ENCODE measurements at regions not wholly inside any gene's neighbourhood (a gene's known extent, or its start where the extent isn't known, plus 50 kb on each side); places are given as distances from the start of the nearest gene placed in this dataset.

GRCh38 chr15:53247041-53247708 is 457.0 kb upstream of the ONECUT1 start:
- Histone ChIP-seq H3K4me3 (ENCODE audit: insufficient read depth, low read length, poor library complexity, severe bottlenecking) (no peak overlapping the region), H3K36me3 (ENCODE audit: low read length) (no peaks in the 10 kb centered on the region), H3K9me3 (ENCODE audit: insufficient read depth, low read length) (no peaks in the 10 kb centered on the region), H3K27ac (ENCODE audit: low read depth, low read length) (no peak overlapping the region), H3K79me2 (ENCODE audit: insufficient read depth, low read length) (no peaks in the 10 kb centered on the region), H3K9me2 (replicated peaks; ENCODE audit: insufficient read depth, low read length) (no peaks in the 10 kb centered on the region), H4K20me1 (ENCODE audit: low read depth, low read length) (no peaks in the 10 kb centered on the region), H3K27me3 (ENCODE audit: low read length) (no peaks in the 10 kb centered on the region), H3K9ac (ENCODE audit: low read length) (no peak overlapping the region), H3K4me2 (ENCODE audit: low read depth, low read length, poor library complexity, severe bottlenecking) (no peak overlapping the region), H2AFZ (ENCODE audit: low read depth, low read length, severe bottlenecking) (no peak overlapping the region), H3F3A (ENCODE audit: insufficient read depth) (no peaks in the 10 kb centered on the region)
- no peak for TF ChIP-seq EZH2phosphoT487 (conservative IDR thresholded peaks at IDR 0.05; ENCODE audit: low read length)
- no peak for TF ChIP-seq CTCF (IDR thresholded peaks at IDR 0.05; ENCODE audit: insufficient read depth, low read length, poor library complexity, severe bottlenecking)

GRCh38 chr15:53246404-53246803 is 456.3 kb upstream of the ONECUT1 start:
- TF ChIP-seq CTCF (IDR thresholded peaks at IDR 0.05; ENCODE audit: insufficient read depth, low read length, poor library complexity, severe bottlenecking): no peak
- no peak for TF ChIP-seq EZH2phosphoT487 (conservative IDR thresholded peaks at IDR 0.05; ENCODE audit: low read length)

GRCh38 chr15:53233801-53234200 is 443.7 kb upstream of the ONECUT1 start:
- no peak overlapping the region for H2AFZ ChIP-seq (ENCODE audit: low read depth, low read length, severe bottlenecking)

More at GRCh38 chr15:53246404-53246803, 456.3 kb upstream of the ONECUT1 start:
- Histone ChIP-seq H3F3A (ENCODE audit: insufficient read depth) (no peaks in the 10 kb centered on the region), H3K9ac (ENCODE audit: low read length) (no peak overlapping the region), H3K27me3 (ENCODE audit: low read length) (no peaks in the 10 kb centered on the region), H2AFZ (ENCODE audit: low read depth, low read length, severe bottlenecking) (no peak overlapping the region), H3K79me2 (ENCODE audit: insufficient read depth, low read length) (no peaks in the 10 kb centered on the region), H3K4me3 (ENCODE audit: insufficient read depth, low read length, poor library complexity, severe bottlenecking) (no peak overlapping the region), H4K20me1 (ENCODE audit: low read depth, low read length) (no peaks in the 10 kb centered on the region), H3K27ac (ENCODE audit: low read depth, low read length) (no peak overlapping the region), H3K9me3 (ENCODE audit: insufficient read depth, low read length) (no peaks in the 10 kb centered on the region), H3K36me3 (ENCODE audit: low read length) (no peaks in the 10 kb centered on the region), H3K9me2 (replicated peaks; ENCODE audit: insufficient read depth, low read length) (no peaks in the 10 kb centered on the region), H3K4me2 (ENCODE audit: low read depth, low read length, poor library complexity, severe bottlenecking) (no peak overlapping the region)

More at GRCh38 chr15:53233801-53234200, 443.7 kb upstream of the ONECUT1 start:
- H3K4me3 ChIP-seq (ENCODE audit: insufficient read depth, low read length, poor library complexity, severe bottlenecking): no peak overlapping the region
- no peak overlapping the region for H3K4me2 ChIP-seq (ENCODE audit: low read depth, low read length, poor library complexity, severe bottlenecking)
- H3K27ac ChIP-seq (ENCODE audit: low read depth, low read length): no peak overlapping the region
- TF ChIP-seq EZH2phosphoT487 (conservative IDR thresholded peaks at IDR 0.05; ENCODE audit: low read length) (no peak), CTCF (IDR thresholded peaks at IDR 0.05; ENCODE audit: insufficient read depth, low read length, poor library complexity, severe bottlenecking) (no peak)
- no peaks in the 10 kb centered on the region for H3K9me3 ChIP-seq (ENCODE audit: insufficient read depth, low read length)
- H4K20me1 ChIP-seq (ENCODE audit: low read depth, low read length): no peaks in the 10 kb centered on the region
- no peak overlapping the region for H3K9ac ChIP-seq (ENCODE audit: low read length)
- H3K9me2 ChIP-seq (replicated peaks; ENCODE audit: insufficient read depth, low read length): no peaks in the 10 kb centered on the region
- no peaks in the 10 kb centered on the region for H3K79me2 ChIP-seq (ENCODE audit: insufficient read depth, low read length)
- H3K36me3 ChIP-seq (ENCODE audit: low read length): no peaks in the 10 kb centered on the region
- no peaks in the 10 kb centered on the region for H3K27me3 ChIP-seq (ENCODE audit: low read length)
- H3F3A ChIP-seq (ENCODE audit: insufficient read depth): no peaks in the 10 kb centered on the region

All from SU-DHL-6 (cell line).